ENCODE measurements at regions not wholly inside any gene's neighbourhood (a gene's known extent, or its start where the extent isn't known, plus 50 kb on each side); places are given as distances from the start of the nearest gene placed in this dataset.

GRCh38 chr13:75178436-75178835 lies 303.5 kb downstream of the TBC1D4 start:
- TF ChIP-seq POLR2A (IDR thresholded peaks at IDR 0.05), result no peak
- TF ChIP-seq CTCF (IDR thresholded peaks at IDR 0.05 in 4 of 5, conservative IDR thresholded peaks at IDR 0.05 in 1 of 5), result no peak

Measured in gastrocnemius medialis (tissue), 4 donors.